ENCODE measurements at regions not wholly inside any gene's neighbourhood (a gene's known extent, or its start where the extent isn't known, plus 50 kb on each side); places are given as distances from the start of the nearest gene placed in this dataset.

GRCh38 chr9:7237473-7238246 lies 479.9 kb downstream of the KDM4C start:
- no peak for DNase-seq

- DNase-seq = no peak
Observed at GRCh38 chr9:7236186-7236585, 478.4 kb downstream of the KDM4C start.

GRCh38 chr9:7234144-7234543 lies 476.4 kb downstream of the KDM4C start:
- no peak for DNase-seq

- no peak for DNase-seq
Observed at GRCh38 chr9:7229571-7229970, 471.8 kb downstream of the KDM4C start.

- DNase-seq = no peak
Observed at GRCh38 chr9:7228726-7229125, 471.0 kb downstream of the KDM4C start.

- no peak for DNase-seq
Observed at GRCh38 chr9:7227951-7228350, 470.2 kb downstream of the KDM4C start.

GRCh38 chr9:7226007-7226640 lies 468.4 kb downstream of the KDM4C start:
- no peak for DNase-seq
